HG03520 (cell line): ENCODE measurements at regions not wholly inside any gene's neighbourhood (a gene's known extent, or its start where the extent isn't known, plus 50 kb on each side); places are given as distances from the start of the nearest gene placed in this dataset.

Source experiments
- ATAC-seq: cut with Tn5 transposase; IDR thresholded peaks from one replicate; pipeline ENCODE4 v1.9.1; 2021; ENCODE audit warnings: mild to moderate bottlenecking, moderate library complexity; ENCODE audit not compliant: unreplicated experiment

- no peak for ATAC-seq
Measured at GRCh38 chr1:201653883-201654282, 115.0 kb downstream of the NAV1 start.

- ATAC-seq, result no peak
Measured at GRCh38 chr1:201655243-201655642, 116.3 kb downstream of the NAV1 start.

- no peak for ATAC-seq
Measured at GRCh38 chr1:201655910-201656309, 117.0 kb downstream of the NAV1 start.

- ATAC-seq, result no peak
Measured at GRCh38 chr1:201656311-201657032, 117.5 kb downstream of the NAV1 start.

GRCh38 chr1:201659572-201659971 is 120.6 kb downstream of the NAV1 start:
- no peak for ATAC-seq

- ATAC-seq, result no peak
Measured at GRCh38 chr1:201660931-201661822, 122.2 kb downstream of the NAV1 start.

GRCh38 chr1:201661823-201662359 is 123.0 kb downstream of the NAV1 start:
- ATAC-seq, result no peak

- ATAC-seq, result no peak
Measured at GRCh38 chr1:201662646-201663045, 123.7 kb downstream of the NAV1 start.

GRCh38 chr1:201663491-201664113 is 124.7 kb downstream of the NAV1 start:
- ATAC-seq, result no peak

- no peak for ATAC-seq
Measured at GRCh38 chr1:201665036-201665435, 126.1 kb downstream of the NAV1 start.

GRCh38 chr1:201666102-201666501 is 127.2 kb downstream of the NAV1 start:
- ATAC-seq, result no peak

GRCh38 chr1:201666645-201667044 is 127.7 kb downstream of the NAV1 start:
- no peak for ATAC-seq

- ATAC-seq, result no peak
Measured at GRCh38 chr1:201667479-201667878, 128.6 kb downstream of the NAV1 start.

GRCh38 chr1:201670517-201670916 is 131.6 kb downstream of the NAV1 start:
- no peak for ATAC-seq

- no peak for ATAC-seq
Measured at GRCh38 chr1:201672685-201673084, 133.8 kb downstream of the NAV1 start.

- ATAC-seq, result no peak
Measured at GRCh38 chr1:201673093-201673492, 134.2 kb downstream of the NAV1 start.

- no peak for ATAC-seq
Measured at GRCh38 chr1:201673915-201674314, 135.0 kb downstream of the NAV1 start.

- ATAC-seq, result no peak
Measured at GRCh38 chr1:201675143-201675542, 136.2 kb downstream of the NAV1 start.

GRCh38 chr1:201676197-201676596 is 137.3 kb downstream of the NAV1 start:
- ATAC-seq, result no peak

GRCh38 chr1:201676641-201677040 is 137.7 kb downstream of the NAV1 start:
- no peak for ATAC-seq
